NCI-H1930 (cell line): ENCODE measurements at regions not wholly inside any gene's neighbourhood (a gene's known extent, or its start where the extent isn't known, plus 50 kb on each side); places are given as distances from the start of the nearest gene placed in this dataset.
"Not testable (repeated sequence)": the region's sequence is repeated elsewhere in the genome, so short reads cannot be mapped to it uniquely, and the experiment has no call there.

Source experiments
- DNase-seq, 2 experiments: peaks; one replicate each; lab custom pipeline; 2025; lab: John Stamatoyannopoulos, UW

- DNase-seq = no peak
These were observed 982.3 kb downstream of the GATA3 start for GRCh38 chr10:9036711-9037204.

GRCh38 chr10:9038146-9038714 is 983.7 kb downstream of the GATA3 start:
- no peak for DNase-seq

GRCh38 chr10:9043466-9043865 is 989.0 kb downstream of the GATA3 start:
- DNase-seq = no peak

GRCh38 chr10:9045311-9045710 is 990.8 kb downstream of the GATA3 start:
- no peak for DNase-seq

GRCh38 chr10:9051328-9051974 is 997.0 kb downstream of the GATA3 start:
- no peak for DNase-seq

GRCh38 chr10:9052767-9053166 is 998.3 kb downstream of the GATA3 start:
- no peak for DNase-seq

- no peak for DNase-seq
These were observed 1002.0 kb downstream of the GATA3 start for GRCh38 chr10:9056521-9056920.

GRCh38 chr10:9057293-9057692 is 1002.8 kb downstream of the GATA3 start:
- not testable (repeated sequence) for DNase-seq

- DNase-seq = no peak
These were observed 1005.8 kb downstream of the GATA3 start for GRCh38 chr10:9060314-9060713.

- no peak for DNase-seq
These were observed 1007.4 kb downstream of the GATA3 start for GRCh38 chr10:9061871-9062270.

GRCh38 chr10:9066152-9066551 is 1011.7 kb downstream of the GATA3 start:
- DNase-seq = no peak

- no peak for DNase-seq
These were observed 1013.5 kb downstream of the GATA3 start for GRCh38 chr10:9068003-9068402.

- DNase-seq = no peak
These were observed 1014.6 kb downstream of the GATA3 start for GRCh38 chr10:9069136-9069535.

- no peak for DNase-seq
These were observed 1020.9 kb downstream of the GATA3 start for GRCh38 chr10:9075420-9075819.

GRCh38 chr10:9076066-9076465 is 1021.6 kb downstream of the GATA3 start:
- no peak for DNase-seq

- no peak for DNase-seq
These were observed 1026.8 kb downstream of the GATA3 start for GRCh38 chr10:9081253-9081652.

GRCh38 chr10:9081961-9082360 is 1027.5 kb downstream of the GATA3 start:
- DNase-seq = no peak

GRCh38 chr10:9091530-9092093 is 1037.1 kb downstream of the GATA3 start:
- no peak for DNase-seq

GRCh38 chr10:9096288-9096687 is 1041.8 kb downstream of the GATA3 start:
- DNase-seq = no peak

- DNase-seq = no peak
These were observed 1042.9 kb downstream of the GATA3 start for GRCh38 chr10:9097206-9097990.

- no peak for DNase-seq
These were observed 1043.5 kb downstream of the GATA3 start for GRCh38 chr10:9097991-9098306.

- DNase-seq = no peak
These were observed 1047.5 kb downstream of the GATA3 start for GRCh38 chr10:9102026-9102425.

- no peak for DNase-seq
These were observed 1048.8 kb downstream of the GATA3 start for GRCh38 chr10:9103301-9103700.
